Smooth muscle cell (in vitro differentiated cells): ENCODE measurements at regions not wholly inside any gene's neighbourhood (a gene's known extent, or its start where the extent isn't known, plus 50 kb on each side); places are given as distances from the start of the nearest gene placed in this dataset.

Experiments used
- DNase-seq: peaks from one replicate; lab custom pipeline; 2025; ENCODE audit not compliant: unreplicated experiment; lab: John Stamatoyannopoulos, UW
- H2AFZ ChIP-seq: fragments of 200-600 bp; sonication (generic); 2 replicates; pipeline ENCODE4 v1.6.0; 2016; ENCODE audit warnings: antibody characterized with exemption, low read depth, mild to moderate bottlenecking
- H3F3A ChIP-seq: fragments of 200-600 bp; sonication (generic); 2 replicates; pipeline ENCODE4 v1.6.0; 2017; ENCODE audit warnings: antibody characterized with exemption, low read depth
- H3K27ac ChIP-seq: fragments of 200-600 bp; sonication (generic); 2 replicates; pipeline ENCODE4 v1.5.1; 2016; ENCODE audit warnings: low read depth, mild to moderate bottlenecking
- H3K27me3 ChIP-seq: fragments of 200-600 bp; sonication (generic); 2 replicates; pipeline ENCODE4 v1.6.1; 2016; ENCODE audit warnings: low read depth, mild to moderate bottlenecking
- H3K36me3 ChIP-seq: fragments of 200-600 bp; sonication (generic); 2 replicates; pipeline ENCODE4 v1.5.1; 2016; ENCODE audit warnings: low read depth
- H3K4me1 ChIP-seq: fragments of 200-600 bp; sonication (generic); 2 replicates; pipeline ENCODE4 v1.5.1; 2016; ENCODE audit warnings: low read depth
- H3K4me2 ChIP-seq: fragments of 200-600 bp; sonication (generic); 2 replicates; pipeline ENCODE4 v1.6.0; 2016; ENCODE audit warnings: mild to moderate bottlenecking
- H3K4me3 ChIP-seq: fragments of 200-600 bp; sonication (generic); 2 replicates; pipeline ENCODE4 v1.5.1; 2016; ENCODE audit warnings: mild to moderate bottlenecking
- H3K79me2 ChIP-seq: fragments of 200-600 bp; sonication (generic); 2 replicates; pipeline ENCODE4 v1.6.0; 2016; ENCODE audit warnings: low read depth, mild to moderate bottlenecking
- H3K9ac ChIP-seq: fragments of 200-600 bp; sonication (generic); 2 replicates; pipeline ENCODE4 v1.6.0; 2016; ENCODE audit warnings: low read depth
- H3K9me3 ChIP-seq: fragments of 200-600 bp; sonication (generic); replicated peaks from 2 replicates; pipeline ENCODE4 v1.5.1; 2016; ENCODE audit warnings: low read depth
- H4K20me1 ChIP-seq: fragments of 200-600 bp; sonication (generic); 2 replicates; pipeline ENCODE4 v1.6.0; 2016; ENCODE audit warnings: low read depth
- CTCF ChIP-seq: fragments of 200-600 bp; sonication (generic); IDR thresholded peaks from 2 replicates; pipeline ENCODE4 v1.5.1; 2017; ENCODE audit warnings: borderline replicate concordance, mild to moderate bottlenecking, antibody characterized with exemption; ENCODE audit not compliant: insufficient read depth, poor library complexity, severe bottlenecking
- WGBS: methylation state at CpG from one replicate; pipeline ENCODE4 v1.1.7; 2016; ENCODE audit warnings: low lambda C conversion rate; 5-methylcytosine and 5-hydroxymethylcytosine counted together

GRCh38 chr9:27785714-27786100, 212.4 kb upstream of the C9orf72 start:
- Histone ChIP-seq H2AFZ (no peak overlapping the region), H3K79me2 (no peaks in the 10 kb centered on the region), H3K36me3 (no peaks in the 10 kb centered on the region), H3K4me1 (no peaks in the 10 kb centered on the region), H3K4me2 (peak overlapping the region; percentile 50), H3K4me3 (no peak overlapping the region), H4K20me1 (no peaks in the 10 kb centered on the region), H3K9me3 (no peaks in the 10 kb centered on the region), H3K27me3 (no peaks in the 10 kb centered on the region), H3K27ac (peak overlapping the region; percentile 66), H3K9ac (no peak overlapping the region), H3F3A (no peaks in the 10 kb centered on the region)
- no peak for TF ChIP-seq CTCF
- DNase-seq: no peak

GRCh38 chr9:27787891-27788290, 214.6 kb upstream of the C9orf72 start:
- Histone ChIP-seq H3K9me3 (no peaks in the 10 kb centered on the region), H3K79me2 (no peaks in the 10 kb centered on the region), H3K4me1 (no peaks in the 10 kb centered on the region), H4K20me1 (no peaks in the 10 kb centered on the region), H3F3A (no peaks in the 10 kb centered on the region), H3K4me3 (no peak overlapping the region), H2AFZ (no peak overlapping the region), H3K27ac (no peak overlapping the region), H3K27me3 (no peaks in the 10 kb centered on the region), H3K9ac (no peak overlapping the region), H3K36me3 (no peaks in the 10 kb centered on the region), H3K4me2 (no peak overlapping the region)
- WGBS: 58% methylated on average over 2 of the region's 2 CpGs
- TF ChIP-seq CTCF: no peak
- no peak for DNase-seq

GRCh38 chr9:27791311-27791710, 218.0 kb upstream of the C9orf72 start:
- Histone ChIP-seq H3K36me3 (no peaks in the 10 kb centered on the region), H3K9me3 (no peaks in the 10 kb centered on the region), H3F3A (no peaks in the 10 kb centered on the region), H2AFZ (no peak overlapping the region), H3K27ac (no peak overlapping the region), H3K79me2 (no peaks in the 10 kb centered on the region), H3K9ac (no peak overlapping the region), H3K4me1 (no peaks in the 10 kb centered on the region), H4K20me1 (no peaks in the 10 kb centered on the region), H3K4me2 (no peak overlapping the region), H3K4me3 (no peak overlapping the region), H3K27me3 (no peaks in the 10 kb centered on the region)
- WGBS: 42% methylated on average over 1 of the region's 1 CpG
- TF ChIP-seq CTCF: no peak
- no peak for DNase-seq

GRCh38 chr9:27792971-27793689, 219.8 kb upstream of the C9orf72 start:
- Histone ChIP-seq H3K9me3 (no peaks in the 10 kb centered on the region), H4K20me1 (no peaks in the 10 kb centered on the region), H3K4me3 (no peak overlapping the region), H3K27me3 (no peaks in the 10 kb centered on the region), H3K79me2 (no peaks in the 10 kb centered on the region), H3K9ac (no peak overlapping the region), H3F3A (no peaks in the 10 kb centered on the region), H3K4me1 (no peaks in the 10 kb centered on the region), H2AFZ (no peak overlapping the region), H3K36me3 (no peaks in the 10 kb centered on the region), H3K4me2 (no peak overlapping the region), H3K27ac (no peak overlapping the region)
- no peak for DNase-seq
- no peak for TF ChIP-seq CTCF
- 96% methylated on average over 2 of the region's 2 CpGs for WGBS
